Cardiac fibroblast (primary cell): ENCODE measurements at regions not wholly inside any gene's neighbourhood (a gene's known extent, or its start where the extent isn't known, plus 50 kb on each side); places are given as distances from the start of the nearest gene placed in this dataset.
A peak's percentile ranks its signal among the peaks of the same experiment; 100 is the strongest.

Source experiments
- DNase-seq, 2 donors: peaks; one replicate each; pipeline versions ENCODE4 v3.0.0 to v3.0.0-alpha.2; 2010; ENCODE audit warnings: low read depth in 2 of 2
- H3K4me3 ChIP-seq, 2 donors: replicated peaks in 1 of 2; 1 replicate in 1 of 2; 2 replicates in 1 of 2; pipeline ENCODE4 v1.5.1; 2011; ENCODE audit warnings: low read depth in 2 of 2, low read length in 2 of 2, mild to moderate bottlenecking in 2 of 2, moderate library complexity in 1 of 2
- TF ChIP-seq, protein P1 (sequence below): IDR thresholded peaks from one replicate; pipeline ENCODE4 v1.5.1; 2011; ENCODE audit warnings: low read depth, mild to moderate bottlenecking, low read length, inconsistent platforms

DNA sequence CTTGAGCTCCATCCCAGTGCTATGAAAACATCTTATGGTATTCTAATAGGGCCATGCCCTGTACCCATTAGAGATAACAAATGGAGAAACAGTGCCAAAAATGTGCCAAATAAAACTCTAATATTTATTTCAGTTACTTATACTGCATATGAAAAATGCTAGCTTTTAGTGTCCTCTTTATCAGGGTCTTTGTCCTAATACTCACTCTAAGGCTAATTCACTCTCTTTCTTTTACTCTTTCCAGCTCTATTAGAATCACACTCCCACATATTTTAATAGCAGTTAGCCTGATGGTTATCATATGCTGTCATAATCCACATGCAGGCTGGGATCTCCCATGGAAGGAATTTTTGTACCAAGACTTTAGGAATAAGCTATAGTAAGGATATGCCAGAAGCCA lies 408.4 kb downstream of the ETV1 start:
- DNase-seq = peak in 1 of 2 donors; percentile 1
- TF ChIP-seq, protein P1, sequence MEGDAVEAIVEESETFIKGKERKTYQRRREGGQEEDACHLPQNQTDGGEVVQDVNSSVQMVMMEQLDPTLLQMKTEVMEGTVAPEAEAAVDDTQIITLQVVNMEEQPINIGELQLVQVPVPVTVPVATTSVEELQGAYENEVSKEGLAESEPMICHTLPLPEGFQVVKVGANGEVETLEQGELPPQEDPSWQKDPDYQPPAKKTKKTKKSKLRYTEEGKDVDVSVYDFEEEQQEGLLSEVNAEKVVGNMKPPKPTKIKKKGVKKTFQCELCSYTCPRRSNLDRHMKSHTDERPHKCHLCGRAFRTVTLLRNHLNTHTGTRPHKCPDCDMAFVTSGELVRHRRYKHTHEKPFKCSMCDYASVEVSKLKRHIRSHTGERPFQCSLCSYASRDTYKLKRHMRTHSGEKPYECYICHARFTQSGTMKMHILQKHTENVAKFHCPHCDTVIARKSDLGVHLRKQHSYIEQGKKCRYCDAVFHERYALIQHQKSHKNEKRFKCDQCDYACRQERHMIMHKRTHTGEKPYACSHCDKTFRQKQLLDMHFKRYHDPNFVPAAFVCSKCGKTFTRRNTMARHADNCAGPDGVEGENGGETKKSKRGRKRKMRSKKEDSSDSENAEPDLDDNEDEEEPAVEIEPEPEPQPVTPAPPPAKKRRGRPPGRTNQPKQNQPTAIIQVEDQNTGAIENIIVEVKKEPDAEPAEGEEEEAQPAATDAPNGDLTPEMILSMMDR = no peak
- no peak overlapping the region for H3K4me3 ChIP-seq

DNA sequence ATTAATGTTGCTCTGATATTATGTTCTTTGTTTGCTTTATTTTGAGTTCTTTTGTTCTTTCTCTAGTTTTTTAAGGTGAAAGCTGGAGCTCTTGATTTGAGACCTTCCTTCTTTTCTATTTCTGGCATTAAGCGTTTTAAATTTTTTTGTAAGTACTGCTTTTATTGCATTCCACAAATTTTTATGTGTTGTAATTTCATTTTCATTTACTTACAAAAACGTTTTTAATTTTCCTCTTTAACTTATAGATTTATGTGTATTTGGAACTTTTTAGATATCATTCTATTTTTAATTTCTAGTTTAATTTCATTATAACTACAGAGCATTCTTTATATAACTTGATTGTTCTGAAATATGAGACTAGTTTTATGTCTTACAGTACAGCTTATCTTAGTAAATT lies 395.6 kb downstream of the ETV1 start:
- TF ChIP-seq, protein P1 = no peak

GRCh38 chr7:13602036-13602435 lies 387.4 kb downstream of the ETV1 start:
- DNase-seq = no peak
- no peak overlapping the region for H3K4me3 ChIP-seq
- TF ChIP-seq, protein P1 = no peak

More for the DNA sequence above, 395.6 kb downstream of the ETV1 start:
- no peak for DNase-seq
- H3K4me3 ChIP-seq = no peak overlapping the region

GRCh38 chr7:13603016-13603415 lies 386.4 kb downstream of the ETV1 start:
- no peak for DNase-seq
- TF ChIP-seq, protein P1 = no peak
- no peak overlapping the region for H3K4me3 ChIP-seq

GRCh38 chr7:13603661-13604060 lies 385.8 kb downstream of the ETV1 start:
- DNase-seq = no peak
- H3K4me3 ChIP-seq = no peak overlapping the region
- TF ChIP-seq, protein P1 = no peak

GRCh38 chr7:13604178-13604577 lies 385.3 kb downstream of the ETV1 start:
- DNase-seq = no peak
- TF ChIP-seq, protein P1 = no peak
- no peak overlapping the region for H3K4me3 ChIP-seq

GRCh38 chr7:13610372-13610771 lies 379.1 kb downstream of the ETV1 start:
- no peak overlapping the region for H3K4me3 ChIP-seq
- no peak for DNase-seq
- TF ChIP-seq, protein P1 = no peak
